ENCODE measurements at regions not wholly inside any gene's neighbourhood (a gene's known extent, or its start where the extent isn't known, plus 50 kb on each side); places are given as distances from the start of the nearest gene placed in this dataset.
"Not testable (repeated sequence)": the region's sequence is repeated elsewhere in the genome, so short reads cannot be mapped to it uniquely, and the experiment has no call there.

DNA sequence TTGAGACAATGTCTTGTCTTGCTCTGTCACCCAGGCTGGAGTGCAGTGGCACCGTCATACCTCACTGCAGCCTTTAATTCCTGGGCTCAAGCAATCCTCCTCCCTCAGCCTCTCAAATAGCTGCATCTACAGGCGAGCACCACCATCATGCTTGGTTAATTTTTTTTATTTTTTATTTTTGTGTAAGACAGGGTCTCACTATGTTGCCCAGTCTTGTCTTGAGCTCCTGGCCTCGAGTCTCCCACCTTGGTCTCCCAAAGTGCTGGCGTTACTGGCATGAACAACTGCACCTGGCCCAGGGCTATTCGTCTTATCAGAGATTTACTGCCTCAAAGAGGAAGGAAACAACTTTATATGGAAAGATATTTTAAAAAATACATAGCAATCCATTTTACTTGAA, 102.8 kb upstream of the NUPR2 start:
- DNase-seq (ENCODE audit: low spot score): no peak

DNA sequence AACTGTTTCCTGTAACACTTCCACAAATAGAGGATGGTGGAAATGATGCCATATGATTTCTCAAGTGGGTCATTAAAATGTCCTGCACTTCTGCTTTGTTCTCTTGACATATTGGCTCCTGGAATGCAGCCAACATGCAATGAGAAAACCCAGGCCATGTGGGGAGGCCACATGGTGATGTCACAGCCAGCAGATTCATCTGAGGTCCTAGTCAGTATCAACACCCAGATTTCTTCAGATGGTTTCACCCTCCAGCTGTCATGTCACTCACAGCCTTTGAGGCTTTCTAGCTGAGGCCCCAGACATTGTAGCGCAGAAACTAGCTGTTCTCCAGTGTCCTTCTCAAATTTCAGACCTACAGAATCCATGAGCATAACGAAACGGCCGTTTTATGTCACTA, 102.3 kb upstream of the NUPR2 start:
- DNase-seq (ENCODE audit: low spot score): no peak

DNA sequence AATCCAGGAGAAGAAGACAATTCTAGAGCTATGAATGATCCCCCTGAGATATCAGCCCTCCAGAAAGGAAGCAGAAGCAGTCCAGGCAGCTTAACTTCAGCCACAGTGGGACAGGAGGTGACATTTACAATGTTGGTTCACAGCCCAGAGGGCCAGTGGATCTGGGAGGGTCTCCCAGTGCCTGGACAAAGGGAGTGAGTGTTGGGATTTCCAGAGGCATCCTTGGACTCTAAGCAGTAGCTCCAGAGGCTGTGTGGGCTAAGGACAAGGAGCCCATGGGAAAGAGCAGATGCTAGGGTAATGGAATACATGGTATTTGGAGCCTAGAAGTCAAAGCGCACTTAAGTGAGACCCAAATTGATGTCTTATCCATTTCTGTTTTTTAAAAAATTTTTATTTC, 97.4 kb upstream of the NUPR2 start:
- no peak for DNase-seq (ENCODE audit: low spot score)

DNA sequence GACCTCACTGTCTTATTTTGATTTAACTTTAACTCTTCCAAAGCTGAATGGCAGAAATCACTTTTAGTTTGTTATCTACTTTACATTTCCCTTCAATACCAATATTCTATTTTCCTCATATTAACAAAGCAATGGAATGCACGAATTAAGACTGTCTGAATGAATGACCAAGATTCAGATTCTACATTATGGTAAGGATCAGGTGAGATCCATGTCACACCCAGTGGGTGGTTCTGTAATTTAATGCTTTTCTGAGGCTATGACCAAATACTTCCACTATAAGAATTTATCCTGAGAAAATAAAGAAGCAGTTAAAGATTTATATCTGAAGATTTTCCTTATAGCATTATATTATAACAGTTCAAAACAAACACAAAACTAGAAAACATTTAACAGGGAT, 90.2 kb upstream of the NUPR2 start:
- no peak for DNase-seq (ENCODE audit: low spot score)

DNA sequence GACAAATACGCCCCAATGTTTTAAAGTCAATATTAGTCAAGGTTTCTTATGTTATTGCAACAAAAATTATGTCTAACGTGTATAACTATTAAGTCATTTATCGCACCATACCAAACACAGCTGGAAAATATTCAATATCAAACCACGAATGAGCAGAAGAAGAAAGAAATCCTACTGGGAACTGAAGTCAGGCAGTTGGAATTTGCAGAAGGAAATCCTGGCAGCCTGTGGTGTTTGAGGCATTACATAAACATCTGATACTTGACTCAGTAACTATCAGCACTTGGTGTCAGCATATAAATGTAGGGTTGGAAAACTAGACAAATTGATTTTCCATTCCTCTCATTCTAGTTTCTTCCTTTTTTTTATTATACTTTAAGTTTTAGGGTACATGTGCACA, 83.4 kb upstream of the NUPR2 start:
- no peak for DNase-seq (ENCODE audit: low spot score)

DNA sequence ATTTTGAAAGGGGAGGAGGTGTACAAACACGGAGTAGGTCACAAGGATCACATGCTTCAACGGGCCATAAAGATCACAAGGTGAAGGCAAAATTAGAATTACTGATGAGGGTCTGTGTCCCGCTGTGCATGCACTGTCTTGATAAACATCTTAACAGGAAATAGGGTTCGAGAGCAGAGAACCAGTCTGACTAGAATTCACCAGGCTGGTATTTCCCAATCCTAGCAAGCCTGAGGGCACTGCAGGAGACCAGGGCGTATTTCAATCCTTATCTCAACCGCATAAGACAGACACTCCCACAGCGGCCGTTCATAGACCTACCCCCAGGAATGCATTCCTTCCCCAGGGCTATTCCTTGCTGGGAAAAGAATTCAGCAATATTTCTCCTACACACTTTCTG, 80.0 kb upstream of the NUPR2 start:
- DNase-seq (ENCODE audit: low spot score): not testable (repeated sequence)

DNA sequence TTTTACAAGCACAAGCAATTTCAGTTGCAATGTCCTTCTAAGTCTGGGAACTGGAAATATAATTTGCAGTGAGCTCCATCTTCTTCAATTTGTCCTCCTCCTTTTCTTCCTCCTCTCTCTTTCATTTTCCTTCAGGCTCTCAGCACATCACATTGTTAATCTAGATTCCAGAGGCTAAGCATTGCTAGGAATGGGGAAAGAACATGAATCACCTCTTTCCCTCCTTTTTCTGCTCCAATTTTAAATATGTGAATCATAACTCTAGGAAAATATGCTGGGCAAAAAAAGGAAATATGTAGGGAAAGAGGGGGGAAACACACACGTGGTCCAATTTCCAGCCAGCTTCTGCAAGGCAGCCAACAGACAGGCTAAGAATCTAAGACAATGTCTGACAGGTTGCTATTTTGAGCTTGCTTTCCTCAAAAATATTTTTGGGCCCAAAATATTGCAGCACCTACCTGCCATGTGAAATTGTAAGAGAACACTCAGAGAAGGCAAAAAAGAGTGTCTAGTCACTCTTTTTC, 72.7 kb upstream of the NUPR2 start:
- no peak for DNase-seq (ENCODE audit: low spot score)

DNA sequence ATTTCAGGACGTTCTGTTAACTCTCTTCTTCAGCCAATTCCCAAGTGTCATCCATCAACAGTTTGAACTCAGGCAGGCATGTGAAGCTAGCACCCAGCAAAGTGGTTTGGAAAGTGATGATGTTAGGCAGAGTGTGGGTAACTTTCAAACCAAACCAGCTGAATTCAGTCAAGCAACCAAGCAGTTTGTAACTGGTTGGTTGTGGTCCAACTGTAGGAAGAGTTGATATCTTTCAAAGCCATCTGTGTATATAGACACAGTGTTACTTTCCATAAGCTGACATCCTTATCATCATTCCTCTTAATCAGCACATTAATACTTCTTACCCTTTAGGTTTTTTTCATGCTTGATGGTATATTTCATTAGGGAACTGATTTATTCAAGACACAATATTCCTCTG, 72.2 kb upstream of the NUPR2 start:
- DNase-seq (ENCODE audit: low spot score): no peak

DNA sequence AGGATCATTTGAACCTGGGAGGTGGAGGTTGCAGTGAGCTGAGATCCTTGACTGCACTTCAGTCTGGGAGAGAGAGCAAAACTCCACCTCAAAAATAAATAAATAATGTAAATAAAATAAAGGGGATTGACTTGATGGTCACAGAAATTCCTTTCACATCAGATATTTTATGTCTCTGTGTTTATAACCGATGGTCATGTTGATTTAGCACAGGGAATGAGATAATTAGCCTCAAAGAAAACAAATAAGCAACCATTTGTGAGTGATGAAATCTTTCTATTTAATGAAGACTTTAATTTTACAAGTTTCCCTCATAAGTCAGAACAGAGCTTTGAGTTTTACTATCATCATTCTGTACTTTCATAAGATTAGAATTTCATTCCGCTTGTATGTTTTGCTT, 64.8 kb upstream of the NUPR2 start:
- no peak for DNase-seq (ENCODE audit: low spot score)

DNA sequence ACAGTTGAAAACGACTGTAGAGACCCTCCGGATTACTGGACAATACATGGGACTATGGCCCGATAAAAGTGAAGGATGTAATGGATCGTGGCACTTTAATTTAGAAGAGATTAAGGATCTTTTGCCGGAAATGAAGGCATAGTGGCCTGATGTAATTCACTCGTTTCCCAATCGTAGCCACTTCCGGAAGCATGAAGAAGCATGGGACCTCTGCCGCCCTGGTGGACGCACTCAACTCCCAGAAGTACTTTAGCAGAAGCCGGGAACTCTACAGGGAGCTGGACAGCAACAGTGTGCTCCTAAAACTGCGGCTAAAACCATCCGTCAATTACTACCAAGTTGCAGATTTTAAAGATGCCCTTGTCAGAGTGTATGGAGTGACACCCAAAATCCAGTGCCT, 59.6 kb upstream of the NUPR2 start:
- DNase-seq (ENCODE audit: low spot score): no peak

DNA sequence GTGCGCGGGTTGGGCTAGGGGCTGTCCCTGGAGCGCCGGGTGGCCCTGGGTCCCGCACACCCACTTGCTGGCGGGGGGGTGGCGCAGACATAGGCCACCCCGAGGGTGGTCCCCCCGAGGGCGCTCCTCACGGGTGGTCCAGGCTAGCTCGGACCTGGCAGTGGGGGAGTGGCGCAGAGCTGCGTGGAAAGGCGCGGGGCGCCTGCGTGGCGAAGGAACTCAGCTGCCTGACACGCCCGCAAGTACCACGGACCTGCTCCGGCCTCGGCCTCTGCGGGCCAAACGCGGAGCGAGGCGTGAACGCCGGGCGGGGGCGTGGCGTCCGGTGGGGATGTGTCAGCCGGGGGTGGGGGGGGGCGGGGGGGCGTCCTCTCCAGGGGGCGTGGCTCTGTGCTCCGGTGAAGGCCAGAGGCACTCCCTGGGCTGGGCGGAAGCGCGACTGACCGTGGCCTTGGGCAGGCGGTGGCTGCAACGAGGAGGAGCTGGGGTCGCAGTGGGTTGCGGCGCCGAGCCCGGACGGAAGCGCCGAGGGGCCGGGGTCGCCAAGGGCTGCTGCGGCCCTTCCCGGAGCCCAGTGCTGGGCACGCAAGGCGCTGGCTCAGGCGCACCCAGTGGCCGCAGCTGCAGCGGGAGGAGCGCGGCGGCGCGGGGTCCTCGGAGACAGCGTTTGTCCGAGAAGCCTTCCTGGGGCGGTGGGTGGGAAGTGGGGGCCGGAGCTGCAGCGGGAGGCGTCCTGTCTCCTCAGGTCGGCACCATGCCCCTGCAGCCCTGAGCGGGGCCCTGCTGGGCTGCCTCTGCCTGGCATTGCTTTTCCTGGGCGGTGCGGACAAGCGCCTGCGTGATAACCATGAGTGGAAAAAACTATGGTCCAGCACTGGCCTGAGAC, 58.9 kb upstream of the NUPR2 start:
- DNase-seq (ENCODE audit: low spot score): no peak

DNA sequence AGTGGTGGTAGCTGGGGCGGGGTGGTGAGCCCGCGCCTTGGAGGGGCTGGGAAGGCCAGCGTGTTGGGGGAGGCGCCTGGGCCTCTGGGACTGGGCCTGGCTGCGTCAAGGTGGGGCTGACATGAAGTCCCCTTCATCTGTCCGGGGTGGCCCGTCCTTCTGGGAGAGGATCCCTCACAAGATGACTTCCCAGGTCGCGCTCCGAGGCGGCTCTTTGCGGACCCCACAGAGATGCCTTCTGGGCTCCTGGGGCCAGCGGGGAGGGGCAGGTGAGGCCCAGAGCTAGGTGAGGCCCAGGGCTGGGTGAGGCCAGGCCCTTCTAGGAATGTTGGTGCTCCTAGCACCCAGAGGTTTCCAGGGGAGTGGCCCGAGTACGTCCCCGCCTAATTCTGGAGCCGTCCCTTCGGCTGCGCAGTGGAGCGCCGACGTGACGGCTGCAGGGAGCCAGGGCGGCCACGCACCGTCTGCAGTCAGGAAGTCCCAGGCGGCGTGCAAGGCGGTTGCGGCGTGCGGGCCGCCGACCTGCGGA, 58.2 kb upstream of the NUPR2 start:
- no peak for DNase-seq (ENCODE audit: low spot score)

All from LoVo (cell line).